Ovary (tissue), 7 donors: ENCODE measurements at regions not wholly inside any gene's neighbourhood (a gene's known extent, or its start where the extent isn't known, plus 50 kb on each side); places are given as distances from the start of the nearest gene placed in this dataset.

ENCODE experiments used
- DNase-seq, 5 donors: peaks; one replicate each; pipeline ENCODE4 v3.0.0-alpha.2; 2019 to 2020
- H3K27ac ChIP-seq, 2 donors: fragments of 200-600 bp; one replicate each; pipeline versions ENCODE4 v1.5.1 to v1.8.0; 2019 to 2022
- H3K27me3 ChIP-seq: fragments of 200-600 bp; one replicate; pipeline ENCODE4 v1.8.0; 2022
- H3K36me3 ChIP-seq: fragments of 200-600 bp; sonication (generic); one replicate; pipeline ENCODE4 v1.5.1; 2019
- H3K4me1 ChIP-seq: one replicate; pipeline ENCODE4 v1.8.1; 2013; ENCODE audit warnings: mild to moderate bottlenecking, moderate library complexity; ENCODE audit not compliant: insufficient read depth
- H3K4me3 ChIP-seq: fragments of 200-600 bp; sonication (generic); one replicate; pipeline ENCODE4 v1.5.1; 2017
- H3K9me3 ChIP-seq, 2 donors: fragments of 200-600 bp in 1 of 2; sonication (generic) in 1 of 2; one replicate each; pipeline versions ENCODE4 v1.5.1 to v1.8.1; 2013 to 2019; ENCODE audit warnings: mild to moderate bottlenecking in 1 of 2, moderate library complexity in 1 of 2
- CTCF ChIP-seq, 3 donors: fragments of 450-650 bp in 2 of 3; fragments of 200-600 bp in 1 of 3; IDR thresholded peaks; one replicate each; pipeline versions ENCODE4 v1.5.1 to v1.8.0; 2016 to 2022; ENCODE audit warnings: antibody characterized with exemption in 3 of 3, mild to moderate bottlenecking in 1 of 3
- EP300 ChIP-seq: sonication (generic); formaldehyde crosslinking; IDR thresholded peaks from one replicate; pipeline ENCODE4 v1.6.1; 2017; ENCODE audit warnings: antibody characterized with exemption
- POLR2A ChIP-seq: fragments of 450-650 bp; IDR thresholded peaks from one replicate; pipeline ENCODE4 v1.6.1; 2017; ENCODE audit warnings: antibody characterized with exemption, mild to moderate bottlenecking, moderate library complexity
- WGBS, 3 donors: extraction: QIAGEN DNeasy Blood & Tissue Kit in 1 of 3; methylation state at CpG; one replicate each; pipeline versions ENCODE4 v1.1.5 to v1.1.7; 2013 to 2017; 5-methylcytosine and 5-hydroxymethylcytosine counted together
- intact Hi-C, 4 donors: fragments of 100-400 bp; cut with DNase I; formaldehyde crosslinking; loops; one replicate each; pipeline versions ENCODE4 v1.11.0 to v1.15.1; 2022 to 2023
- donor health status: DM: no; HTN: no; CAD: no; lungs with moderate emphysema.
- donor health status: DM: no; HTN: no; CAD: no.
- donor health status: Bipolar disorder and iron deficiency.
- donor health status: DM: no; HTN: no; CAD: no.
- donor health status: DM: yes; HTN: yes; CAD: no.

DNA sequence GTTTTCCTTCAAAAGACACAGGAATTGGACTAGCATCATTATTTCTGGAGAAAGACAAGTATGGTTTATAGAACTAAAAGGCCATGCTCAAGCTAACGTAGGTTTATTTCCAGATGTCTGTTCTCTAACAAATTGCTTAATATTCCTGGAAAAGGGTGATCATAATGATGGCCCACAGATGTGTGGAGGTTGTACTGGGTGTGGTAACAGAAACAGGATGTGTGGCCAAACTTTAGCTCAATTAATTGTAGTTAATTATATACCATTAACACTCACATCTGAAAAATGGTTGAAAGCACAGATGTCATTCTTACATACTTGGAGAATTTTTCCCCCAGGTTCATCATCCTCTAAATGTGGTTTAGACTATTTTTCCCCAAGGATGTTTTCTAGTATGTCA lies 292.7 kb upstream of the RASA1 start:
- Histone ChIP-seq H3K4me3 (no peak overlapping the region), H3K27me3 (no peaks in the 10 kb centered on the region), H3K36me3 (no peaks in the 10 kb centered on the region), H3K9me3 (no peaks in the 10 kb centered on the region), H3K27ac (no peak overlapping the region), H3K4me1 (no peaks in the 10 kb centered on the region)
- intact Hi-C loops, result no loop called here
- TF ChIP-seq EP300, result no peak
- no peak for TF ChIP-seq POLR2A
- no peak for TF ChIP-seq CTCF (IDR thresholded peaks at IDR 0.05)
- 22 to 37% (median 24%) methylated on average over 1 of the region's 1 CpG for WGBS, 3 donors
- no peak for DNase-seq

- no peak for TF ChIP-seq EP300
- Histone ChIP-seq H3K9me3 (no peaks in the 10 kb centered on the region), H3K4me1 (no peaks in the 10 kb centered on the region), H3K36me3 (no peaks in the 10 kb centered on the region), H3K27me3 (no peaks in the 10 kb centered on the region), H3K27ac (no peak overlapping the region), H3K4me3 (no peak overlapping the region)
- intact Hi-C loops, result no loop called here
- 65 to 79% (median 78%) methylated on average over 3 of the region's 3 CpGs for WGBS, 3 donors
- DNase-seq, result no peak
These were observed 290.5 kb upstream of the RASA1 start for GRCh38 chr5:86977190-86977589.

DNA sequence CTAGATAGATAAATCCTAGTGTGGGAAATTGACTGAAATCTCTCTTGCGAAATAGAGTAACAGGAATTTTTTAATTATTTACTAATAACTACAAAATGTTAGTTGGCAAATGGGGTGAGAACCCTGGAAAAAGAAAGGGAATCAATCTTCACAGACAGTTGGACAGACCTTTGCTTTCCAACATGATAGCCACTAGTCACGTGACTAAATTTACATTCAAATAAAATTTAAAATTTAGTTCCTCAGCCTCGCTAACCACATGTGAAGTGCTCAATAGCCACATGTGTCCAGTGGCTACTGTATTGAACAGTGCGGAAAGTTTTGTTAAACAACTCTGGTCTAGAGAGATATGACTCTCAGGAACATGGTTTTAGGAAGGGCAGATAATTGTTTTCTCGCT lies 289.9 kb upstream of the RASA1 start:
- Histone ChIP-seq H3K27ac (no peak overlapping the region), H3K4me3 (no peak overlapping the region), H3K4me1 (no peaks in the 10 kb centered on the region), H3K36me3 (no peaks in the 10 kb centered on the region), H3K27me3 (no peaks in the 10 kb centered on the region), H3K9me3 (no peaks in the 10 kb centered on the region)
- no peak for DNase-seq
- intact Hi-C loops, result no loop called here
- WGBS, 3 donors, result 92 to 95% (median 94%) methylated on average over 5 of the region's 5 CpGs
- TF ChIP-seq EP300 (no peak), CTCF (IDR thresholded peaks at IDR 0.05) (no peak)

DNA sequence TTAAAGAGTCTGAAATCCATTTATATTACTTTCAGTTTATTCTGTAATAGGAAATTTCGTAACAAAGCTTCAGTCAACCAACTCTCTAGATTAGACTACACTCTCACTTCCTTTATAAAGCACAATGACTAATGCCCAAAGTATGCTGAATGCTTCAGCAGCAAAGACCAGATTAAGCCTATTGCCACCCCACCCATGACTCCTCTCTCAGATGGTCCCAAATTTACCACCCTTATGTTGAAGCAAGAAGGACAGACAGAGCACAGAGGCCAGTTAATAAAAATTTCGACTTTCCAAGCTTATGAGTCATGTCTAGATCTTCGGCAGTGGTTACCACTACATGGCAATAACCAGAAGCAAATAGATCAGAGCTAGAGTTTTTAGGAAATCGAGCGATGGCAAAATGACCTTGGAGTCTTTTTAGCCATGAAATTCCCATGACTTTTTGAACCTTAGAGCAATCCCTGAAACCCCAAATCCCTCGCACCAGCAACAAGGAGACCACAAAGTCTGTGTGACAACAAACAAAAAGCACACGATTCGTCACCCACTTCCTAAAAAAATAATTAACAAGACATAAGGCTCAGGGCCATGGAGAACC lies 287.8 kb upstream of the RASA1 start:
- DNase-seq, result no peak

More for the DNA sequence above, 287.8 kb upstream of the RASA1 start:
- Histone ChIP-seq H3K27me3 (no peaks in the 10 kb centered on the region), H3K4me3 (no peak overlapping the region), H3K4me1 (no peaks in the 10 kb centered on the region), H3K36me3 (no peaks in the 10 kb centered on the region), H3K9me3 (no peaks in the 10 kb centered on the region), H3K27ac (no peak overlapping the region)
- TF ChIP-seq CTCF (IDR thresholded peaks at IDR 0.05), result no peak
- no peak for TF ChIP-seq POLR2A
- no peak for TF ChIP-seq EP300
- intact Hi-C loops, result no loop called here
- WGBS, 3 donors, result 78 to 84% (median 83%) methylated on average over 8 of the region's 8 CpGs
